Activated B cell treated with CpG ODN at 0.5 μM for 24 hours (primary cell): ENCODE measurements at regions not wholly inside any gene's neighbourhood (a gene's known extent, or its start where the extent isn't known, plus 50 kb on each side); places are given as distances from the start of the nearest gene placed in this dataset.
"Not testable (repeated sequence)": the region's sequence is repeated elsewhere in the genome, so short reads cannot be mapped to it uniquely, and the experiment has no call there.

ENCODE experiments used
- ATAC-seq: fragments of 200-7000 bp; cut with Tn5 transposase; one replicate; pipeline ENCODE4 v1.10.0; 2021; ENCODE audit warnings: low read depth, mild to moderate bottlenecking, moderate library complexity
- CTCF ChIA-PET: fragments of 350-600 bp; sonication (Branson Sonifier 250); formaldehyde crosslinking; loops from one replicate; lab custom pipeline; 2021; ENCODE audit warnings: antibody characterized with exemption; lab: Charles Lee
- POLR2A ChIA-PET: fragments of 350-600 bp; sonication (Branson Sonifier 250); formaldehyde crosslinking; loops from one replicate; lab custom pipeline; 2021; ENCODE audit warnings: antibody characterized with exemption; lab: Charles Lee
- DNase-seq: peaks from one replicate; pipeline ENCODE4 v3.0.0; 2022
- H3K27ac Mint-ChIP-seq: one replicate; pipeline ENCODE4 v1.8.0; 2020; ENCODE audit warnings: mixed read lengths
- H3K27me3 Mint-ChIP-seq: one replicate; pipeline ENCODE4 v1.8.0; 2021; ENCODE audit warnings: mixed read lengths
- H3K36me3 Mint-ChIP-seq: one replicate; pipeline ENCODE4 v1.8.0; 2021; ENCODE audit warnings: low read depth, mixed read lengths
- H3K4me1 Mint-ChIP-seq: one replicate; pipeline ENCODE4 v1.8.0; 2021; ENCODE audit warnings: mixed read lengths
- H3K4me3 Mint-ChIP-seq: one replicate; pipeline ENCODE4 v1.8.0; 2020; ENCODE audit warnings: mild to moderate bottlenecking, mixed read lengths
- H3K9me3 Mint-ChIP-seq: one replicate; pipeline ENCODE4 v1.8.0; 2020; ENCODE audit warnings: mixed read lengths
- intact Hi-C: fragments of 100-400 bp; cut with micrococcal nuclease; formaldehyde crosslinking; loops from one replicate; pipeline ENCODE4 v1.15.1; 2024
- TF ChIP-seq, protein P1 (sequence below): fragments of 200-600 bp; IDR thresholded peaks from one replicate; pipeline ENCODE4 v1.8.0; 2022; ENCODE audit warnings: antibody characterized with exemption, mild to moderate bottlenecking

DNA sequence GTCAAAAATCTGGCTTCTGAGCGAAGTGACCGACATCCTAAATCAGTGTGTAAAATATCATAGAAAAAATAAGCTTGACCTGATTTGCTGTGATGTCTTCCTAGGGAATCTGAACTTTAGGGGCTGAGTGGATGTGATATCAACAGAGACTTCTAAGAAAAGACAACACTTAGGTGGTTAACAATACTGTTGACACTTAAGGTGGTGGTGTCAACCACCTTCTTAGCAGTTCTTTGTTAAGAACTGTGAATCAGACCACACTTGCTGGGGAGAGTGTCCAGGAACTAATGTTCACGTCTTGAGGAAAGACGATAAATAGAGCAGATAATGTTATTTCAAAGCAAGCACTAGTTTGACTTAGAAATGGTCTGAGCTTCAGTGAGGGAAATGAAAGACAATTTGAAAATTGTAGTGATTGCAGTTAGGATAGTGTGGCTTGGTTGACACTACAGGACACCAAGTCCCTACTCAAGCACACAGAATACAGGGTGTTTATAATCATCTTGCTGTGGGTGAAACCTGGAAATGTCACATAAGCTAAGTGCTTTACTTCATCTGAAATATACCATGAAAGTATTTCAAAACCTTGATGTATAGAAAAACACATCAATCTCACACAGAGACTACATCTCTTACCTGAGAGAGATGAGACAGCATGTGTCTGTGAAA lies 1936.5 kb downstream of the PCDH9 start:
- intact Hi-C loops = no loop called here
- ChIA-PET CTCF (no interaction called here), POLR2A (no interaction called here)
- no peaks in the 10 kb centered on the region for H3K36me3 Mint-ChIP-seq
- no peak for ATAC-seq
- H3K9me3 Mint-ChIP-seq = peaks cover 5% of the 10 kb centered on the region
- H3K4me1 Mint-ChIP-seq = no peaks in the 10 kb centered on the region
- H3K27me3 Mint-ChIP-seq = no peaks in the 10 kb centered on the region
- no peak overlapping the region for H3K27ac Mint-ChIP-seq
- TF ChIP-seq, protein P1, sequence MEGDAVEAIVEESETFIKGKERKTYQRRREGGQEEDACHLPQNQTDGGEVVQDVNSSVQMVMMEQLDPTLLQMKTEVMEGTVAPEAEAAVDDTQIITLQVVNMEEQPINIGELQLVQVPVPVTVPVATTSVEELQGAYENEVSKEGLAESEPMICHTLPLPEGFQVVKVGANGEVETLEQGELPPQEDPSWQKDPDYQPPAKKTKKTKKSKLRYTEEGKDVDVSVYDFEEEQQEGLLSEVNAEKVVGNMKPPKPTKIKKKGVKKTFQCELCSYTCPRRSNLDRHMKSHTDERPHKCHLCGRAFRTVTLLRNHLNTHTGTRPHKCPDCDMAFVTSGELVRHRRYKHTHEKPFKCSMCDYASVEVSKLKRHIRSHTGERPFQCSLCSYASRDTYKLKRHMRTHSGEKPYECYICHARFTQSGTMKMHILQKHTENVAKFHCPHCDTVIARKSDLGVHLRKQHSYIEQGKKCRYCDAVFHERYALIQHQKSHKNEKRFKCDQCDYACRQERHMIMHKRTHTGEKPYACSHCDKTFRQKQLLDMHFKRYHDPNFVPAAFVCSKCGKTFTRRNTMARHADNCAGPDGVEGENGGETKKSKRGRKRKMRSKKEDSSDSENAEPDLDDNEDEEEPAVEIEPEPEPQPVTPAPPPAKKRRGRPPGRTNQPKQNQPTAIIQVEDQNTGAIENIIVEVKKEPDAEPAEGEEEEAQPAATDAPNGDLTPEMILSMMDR = no peak
- no peak for DNase-seq
- no peak overlapping the region for H3K4me3 Mint-ChIP-seq

DNA sequence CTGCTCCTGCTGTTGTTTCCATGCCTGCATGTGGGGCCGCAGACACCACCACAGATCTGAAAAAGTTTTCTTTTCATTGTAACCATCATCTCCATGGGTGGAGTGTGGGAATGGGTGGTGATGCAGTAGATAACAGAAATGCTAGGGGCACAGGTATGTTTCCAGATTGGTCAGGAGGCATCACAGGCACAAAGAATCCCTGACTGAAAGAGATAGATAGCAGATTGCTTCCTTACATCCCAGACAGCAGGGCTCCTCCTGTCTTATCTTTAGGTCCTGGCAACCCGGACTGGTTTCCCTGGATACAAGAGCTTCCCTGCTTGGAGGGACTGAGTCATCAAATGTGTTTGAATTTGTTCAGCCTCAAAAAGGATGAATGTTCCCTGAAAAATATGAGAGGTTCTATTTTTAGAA lies 1937.6 kb downstream of the PCDH9 start:
- intact Hi-C loops = no loop called here
- no peaks in the 10 kb centered on the region for H3K27me3 Mint-ChIP-seq
- H3K27ac Mint-ChIP-seq = no peak overlapping the region
- DNase-seq = no peak
- CTCF ChIA-PET = no interaction called here
- H3K9me3 Mint-ChIP-seq = peaks cover 2% of the 10 kb centered on the region
- no peak for ATAC-seq
- TF ChIP-seq, protein P1 = no peak
- H3K4me1 Mint-ChIP-seq = no peaks in the 10 kb centered on the region
- H3K4me3 Mint-ChIP-seq = no peak overlapping the region
- POLR2A ChIA-PET = no interaction called here
- H3K36me3 Mint-ChIP-seq = no peaks in the 10 kb centered on the region

DNA sequence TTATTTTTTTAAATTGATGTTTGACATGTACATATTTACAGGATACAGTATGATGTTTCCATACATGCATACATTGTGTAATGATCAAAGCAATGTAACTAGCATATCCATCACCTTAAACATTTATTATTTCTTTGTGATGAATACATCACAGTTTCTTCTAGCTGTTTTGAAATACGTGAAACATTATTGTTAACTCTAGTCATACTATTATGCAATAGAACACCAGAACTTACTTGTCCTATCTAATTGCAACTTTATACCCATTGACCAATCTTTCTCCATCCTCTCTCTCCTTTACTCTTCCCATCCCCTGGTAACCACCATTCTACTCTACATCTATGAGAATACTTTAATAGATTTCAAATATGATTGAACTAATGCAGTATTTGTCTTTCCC lies 1942.7 kb downstream of the PCDH9 start:
- intact Hi-C loops = no loop called here
- H3K27me3 Mint-ChIP-seq = no peaks in the 10 kb centered on the region
- H3K27ac Mint-ChIP-seq = no peak overlapping the region
- H3K36me3 Mint-ChIP-seq = no peaks in the 10 kb centered on the region
- DNase-seq (no peak), ATAC-seq (no peak)
- TF ChIP-seq, protein P1 = no peak
- POLR2A ChIA-PET = no interaction called here
- CTCF ChIA-PET = no interaction called here
- no peak overlapping the region for H3K4me3 Mint-ChIP-seq
- peaks cover 9% of the 10 kb centered on the region for H3K9me3 Mint-ChIP-seq
- H3K4me1 Mint-ChIP-seq = no peaks in the 10 kb centered on the region

DNA sequence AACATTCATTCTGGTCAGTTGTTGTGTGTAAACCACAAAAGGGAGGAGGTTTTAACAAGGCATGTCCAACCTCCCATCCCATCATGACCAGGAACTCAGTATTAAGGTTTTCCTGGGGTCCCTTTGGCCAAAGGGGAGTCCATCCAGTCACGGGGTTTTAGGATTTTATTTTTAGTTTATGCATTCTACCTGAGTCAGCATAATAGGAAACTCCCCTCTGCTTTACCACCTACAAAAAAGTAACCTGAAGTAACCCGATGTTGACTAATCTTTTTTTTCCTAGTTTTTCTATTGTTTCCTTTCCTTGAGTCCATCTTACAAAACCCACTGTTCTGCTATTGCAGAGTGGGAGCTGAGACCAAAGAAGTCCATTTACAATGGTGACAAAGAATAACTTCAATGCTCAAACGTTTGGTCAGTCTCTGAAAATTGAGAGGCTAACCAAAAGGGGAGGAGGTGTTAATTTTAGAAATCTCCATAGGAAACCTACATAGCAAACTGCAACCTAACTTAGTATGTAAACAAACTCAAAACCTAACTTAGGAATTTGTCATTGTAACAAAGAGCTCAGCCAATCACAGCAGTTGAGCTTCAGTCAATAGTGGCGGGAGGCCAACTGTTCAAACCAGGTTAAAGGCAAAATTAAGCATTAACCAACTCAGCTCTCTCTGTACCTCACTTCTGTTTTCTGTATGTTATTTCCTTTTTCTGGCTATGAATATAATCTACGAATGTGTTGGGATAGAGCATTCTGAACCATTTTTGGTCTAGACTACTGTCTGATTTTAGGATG lies 1954.1 kb downstream of the PCDH9 start:
- Mint-ChIP-seq H3K9me3 (peaks cover 10% of the 10 kb centered on the region), H3K36me3 (no peaks in the 10 kb centered on the region), H3K4me1 (no peaks in the 10 kb centered on the region), H3K27ac (no peak overlapping the region), H3K27me3 (no peaks in the 10 kb centered on the region), H3K4me3 (no peak overlapping the region)
- TF ChIP-seq, protein P1 = no peak
- ChIA-PET POLR2A (no interaction called here), CTCF (no interaction called here)
- no peak for ATAC-seq
- DNase-seq = no peak
- intact Hi-C loops = no loop called here

DNA sequence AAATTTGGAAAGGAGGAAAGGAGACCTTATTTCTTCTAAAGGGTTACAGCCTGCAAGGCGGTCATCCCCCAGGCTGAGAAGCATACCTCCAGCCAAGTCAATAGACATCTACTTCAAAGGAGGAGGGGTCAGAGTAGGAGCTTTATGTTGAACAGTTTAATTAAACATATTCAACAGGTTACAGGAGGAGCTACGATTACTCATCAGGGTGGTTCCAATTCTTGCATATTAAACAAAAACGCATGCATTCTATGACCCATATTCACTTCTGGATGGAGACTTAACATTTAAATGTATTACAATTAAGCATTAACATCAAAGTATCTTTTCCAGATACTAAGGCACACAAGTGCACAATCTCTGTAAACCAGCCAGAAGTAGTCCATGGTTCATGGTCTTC lies 1955.0 kb downstream of the PCDH9 start:
- peaks cover 10% of the 10 kb centered on the region for H3K9me3 Mint-ChIP-seq
- ChIA-PET CTCF (no interaction called here), POLR2A (no interaction called here)
- no peaks in the 10 kb centered on the region for H3K27me3 Mint-ChIP-seq
- no peak overlapping the region for H3K27ac Mint-ChIP-seq
- H3K4me1 Mint-ChIP-seq = no peaks in the 10 kb centered on the region
- TF ChIP-seq, protein P1 = no peak
- intact Hi-C loops = no loop called here
- no peak for ATAC-seq
- H3K36me3 Mint-ChIP-seq = no peaks in the 10 kb centered on the region
- no peak for DNase-seq
- no peak overlapping the region for H3K4me3 Mint-ChIP-seq

DNA sequence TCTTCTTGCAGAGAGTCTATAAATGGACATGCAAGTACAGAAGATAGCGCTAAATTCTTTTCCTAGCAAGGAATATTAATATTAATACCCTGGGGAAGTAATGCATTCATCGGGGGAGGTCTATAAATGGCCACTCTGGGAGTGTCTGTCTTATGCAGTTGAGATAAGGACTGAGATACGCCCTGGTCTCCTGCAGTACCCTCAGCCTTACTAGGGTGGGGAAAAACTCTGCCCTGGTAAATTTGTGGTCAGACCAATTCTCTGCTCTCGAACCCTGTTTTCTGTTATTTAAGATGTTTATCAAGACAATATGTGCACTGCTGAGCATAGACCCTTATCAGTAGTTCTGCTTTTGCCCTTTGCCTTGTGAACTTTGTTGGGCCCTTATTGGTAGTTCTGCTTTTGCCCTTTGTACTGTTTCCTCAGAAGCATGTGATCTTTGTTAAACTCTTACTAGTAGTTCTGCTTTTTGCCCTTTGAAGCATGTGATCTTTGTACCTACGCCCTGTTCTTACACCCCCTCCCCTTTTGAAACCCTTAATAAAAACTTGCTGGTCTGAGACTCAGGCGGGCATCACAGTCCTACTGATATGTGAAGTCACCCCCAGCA lies 1956.2 kb downstream of the PCDH9 start:
- H3K36me3 Mint-ChIP-seq, ATAC-seq, H3K27me3 Mint-ChIP-seq, H3K4me3 Mint-ChIP-seq, H3K9me3 Mint-ChIP-seq, H3K27ac Mint-ChIP-seq, DNase-seq, H3K4me1 Mint-ChIP-seq, POLR2A ChIA-PET, CTCF ChIA-PET, intact Hi-C loops: not testable (repeated sequence)
